Liver (tissue), 8 donors: ENCODE measurements at regions not wholly inside any gene's neighbourhood (a gene's known extent, or its start where the extent isn't known, plus 50 kb on each side); places are given as distances from the start of the nearest gene placed in this dataset.

Experiments used
- DNase-seq: peaks from one replicate; pipeline ENCODE4 v3.0.0-alpha.2; 2017; ENCODE audit warnings: low spot score
- H3K27ac ChIP-seq, 2 donors: one replicate each; pipeline ENCODE4 v1.7.0; 2013; ENCODE audit warnings: inconsistent platforms in 2 of 2, low read length in 2 of 2, control low read depth in 1 of 2, low read depth in 1 of 2, mild to moderate bottlenecking in 1 of 2
- H3K27me3 ChIP-seq, 4 donors: one replicate each; pipeline versions ENCODE4 v1.6.1 to v1.7.0; 2013; ENCODE audit warnings: low read length in 3 of 4, inconsistent platforms in 1 of 4, mild to moderate bottlenecking in 1 of 4, moderate library complexity in 1 of 4; ENCODE audit not compliant: control insufficient read depth in 4 of 4, insufficient read depth in 4 of 4
- H3K36me3 ChIP-seq, 4 donors: one replicate each; pipeline versions ENCODE4 v1.6.1 to v1.7.0; 2013; ENCODE audit warnings: low read length in 3 of 4, mild to moderate bottlenecking in 3 of 4, low read depth in 1 of 4, moderate library complexity in 1 of 4; ENCODE audit not compliant: control insufficient read depth in 4 of 4, insufficient read depth in 3 of 4
- H3K4me1 ChIP-seq, 4 donors: one replicate each; pipeline versions ENCODE4 v1.6.1 to v1.7.0; 2013; ENCODE audit warnings: low read length in 3 of 4, mild to moderate bottlenecking in 3 of 4, moderate library complexity in 1 of 4; ENCODE audit not compliant: control insufficient read depth in 4 of 4, insufficient read depth in 4 of 4
- H3K4me3 ChIP-seq, 3 donors: one replicate each; pipeline versions ENCODE4 v1.6.1 to v1.7.0; 2013; ENCODE audit warnings: low read length in 3 of 3, control low read depth in 1 of 3, low read depth in 1 of 3, mild to moderate bottlenecking in 1 of 3
- H3K9ac ChIP-seq, 2 donors: one replicate each; pipeline ENCODE4 v1.7.0; 2013; ENCODE audit warnings: low read length in 2 of 2, mild to moderate bottlenecking in 2 of 2, moderate library complexity in 2 of 2, control low read depth in 1 of 2, low read depth in 1 of 2
- H3K9me3 ChIP-seq, 4 donors: one replicate each; pipeline versions ENCODE4 v1.6.1 to v1.7.0; 2013; ENCODE audit warnings: low read length in 3 of 4; ENCODE audit not compliant: control insufficient read depth in 4 of 4
- ATF3 ChIP-seq: IDR thresholded peaks from 2 replicates; pipeline ENCODE4 v1.6.1; 2016; ENCODE audit warnings: antibody characterized with exemption
- CTCF ChIP-seq: fragments of 150-350 bp; IDR thresholded peaks from 2 replicates; pipeline ENCODE4 v1.5.1; 2017; ENCODE audit warnings: improper control_type of control experiment, low read depth, low read length; ENCODE audit not compliant: missing input control
- EGR1 ChIP-seq, 2 donors: IDR thresholded peaks; 2 replicates each; pipeline ENCODE4 v1.6.1; 2016 to 2018; ENCODE audit warnings: antibody characterized with exemption in 2 of 2, low read depth in 2 of 2
- FOXA1 ChIP-seq: IDR thresholded peaks from 2 replicates; pipeline ENCODE4 v1.6.1; 2016; ENCODE audit warnings: antibody characterized with exemption
- FOXA2 ChIP-seq: IDR thresholded peaks from 2 replicates; pipeline ENCODE4 v1.6.1; 2016; ENCODE audit warnings: antibody characterized with exemption
- GABPA ChIP-seq, 2 donors: IDR thresholded peaks in 1 of 2; conservative IDR thresholded peaks in 1 of 2; 2 replicates each; pipeline ENCODE4 v1.6.1; 2016; ENCODE audit warnings: antibody characterized with exemption in 2 of 2, mild to moderate bottlenecking in 1 of 2, moderate library complexity in 1 of 2
- HNF4A ChIP-seq, 2 donors: conservative IDR thresholded peaks; 2 replicates each; pipeline ENCODE4 v1.6.1; 2016; ENCODE audit warnings: antibody characterized with exemption in 2 of 2, mild to moderate bottlenecking in 2 of 2
- HNF4G ChIP-seq: IDR thresholded peaks from 2 replicates; pipeline ENCODE4 v1.6.1; 2016; ENCODE audit warnings: antibody characterized with exemption
- JUND ChIP-seq, 2 donors: IDR thresholded peaks; 2 replicates each; pipeline ENCODE4 v1.6.1; 2016; ENCODE audit warnings: antibody characterized with exemption in 2 of 2
- MAX ChIP-seq: IDR thresholded peaks from 2 replicates; pipeline ENCODE4 v1.6.1; 2016; ENCODE audit warnings: antibody characterized with exemption
- NR2F2 ChIP-seq: IDR thresholded peaks from 2 replicates; pipeline ENCODE4 v1.6.1; 2016; ENCODE audit warnings: antibody characterized with exemption
- REST ChIP-seq: IDR thresholded peaks from 2 replicates; pipeline ENCODE4 v1.6.1; 2016; ENCODE audit warnings: antibody characterized with exemption, mild to moderate bottlenecking
- RXRA ChIP-seq, 2 donors: IDR thresholded peaks; 2 replicates each; pipeline ENCODE4 v1.6.1; 2017 to 2018; ENCODE audit warnings: antibody characterized with exemption in 2 of 2, mild to moderate bottlenecking in 1 of 2
- SP1 ChIP-seq: IDR thresholded peaks from 2 replicates; pipeline ENCODE4 v1.6.1; 2018; ENCODE audit warnings: antibody characterized with exemption, mild to moderate bottlenecking
- TAF1 ChIP-seq: conservative IDR thresholded peaks from 2 replicates; pipeline ENCODE4 v1.6.1; 2016; ENCODE audit warnings: antibody characterized with exemption, mild to moderate bottlenecking
- YY1 ChIP-seq: IDR thresholded peaks from 2 replicates; pipeline ENCODE4 v1.6.1; 2016; ENCODE audit warnings: antibody characterized with exemption, mild to moderate bottlenecking
- ZBTB33 ChIP-seq: IDR thresholded peaks from 2 replicates; pipeline ENCODE4 v1.6.1; 2016; ENCODE audit warnings: antibody characterized with exemption
- WGBS: extraction: QIAGEN DNeasy Blood & Tissue Kit; methylation state at CpG from one replicate; pipeline ENCODE4 v1.1.7; 2013; 5-methylcytosine and 5-hydroxymethylcytosine counted together
- donor health status: healthy.
- donor health status: healthy.
- donor health status: healthy.
- donor health status: healthy.
- donor health status: healthy.

- H3K4me3 ChIP-seq = no peak overlapping the region
- no peaks in the 10 kb centered on the region for H3K27me3 ChIP-seq
- H3K9me3 ChIP-seq = no peaks in the 10 kb centered on the region
- DNase-seq = no peak
- H3K4me1 ChIP-seq = no peaks in the 10 kb centered on the region
- no peak overlapping the region for H3K27ac ChIP-seq
- 92% methylated on average over 3 of the region's 3 CpGs for WGBS
- no peaks in the 10 kb centered on the region for H3K36me3 ChIP-seq
- no peak overlapping the region for H3K9ac ChIP-seq
- TF ChIP-seq FOXA1 (no peak), ZBTB33 (no peak), HNF4A (conservative IDR thresholded peaks at IDR 0.05) (no peak), MAX (no peak), TAF1 (no peak), JUND (IDR thresholded peaks at IDR 0.05) (no peak), EGR1 (IDR thresholded peaks at IDR 0.05; ENCODE audit: low read depth in 2 of 2) (no peak), CTCF (no peak), YY1 (no peak), RXRA (IDR thresholded peaks at IDR 0.05) (no peak), GABPA (IDR thresholded peaks at IDR 0.05 in 1 of 2, conservative IDR thresholded peaks at IDR 0.05 in 1 of 2) (no peak), REST (no peak), FOXA2 (no peak), SP1 (no peak), ATF3 (no peak), HNF4G (no peak), NR2F2 (no peak)
Measured at GRCh38 chr20:11794525-11794924, 123.2 kb upstream of the BTBD3 start.

- Histone ChIP-seq H3K9ac (no peak overlapping the region), H3K36me3 (no peaks in the 10 kb centered on the region), H3K4me1 (no peaks in the 10 kb centered on the region), H3K4me3 (no peak overlapping the region), H3K27me3 (no peaks in the 10 kb centered on the region), H3K9me3 (no peaks in the 10 kb centered on the region), H3K27ac (no peak overlapping the region)
- no peak for DNase-seq
- WGBS = 81% methylated on average over 8 of the region's 8 CpGs
- TF ChIP-seq SP1 = no peak
- no peak for TF ChIP-seq ZBTB33
- TF ChIP-seq REST = no peak
- no peak for TF ChIP-seq NR2F2
- no peak for TF ChIP-seq RXRA (IDR thresholded peaks at IDR 0.05)
- no peak for TF ChIP-seq GABPA (IDR thresholded peaks at IDR 0.05 in 1 of 2, conservative IDR thresholded peaks at IDR 0.05 in 1 of 2)
Measured at GRCh38 chr20:11795071-11795615, 122.5 kb upstream of the BTBD3 start.
